BLaER1 (cell line): ENCODE measurements at regions not wholly inside any gene's neighbourhood (a gene's known extent, or its start where the extent isn't known, plus 50 kb on each side); places are given as distances from the start of the nearest gene placed in this dataset.
"Not testable (repeated sequence)": the region's sequence is repeated elsewhere in the genome, so short reads cannot be mapped to it uniquely, and the experiment has no call there.

ENCODE experiments used
- H3K27ac ChIP-seq: shearing (Covaris generic); formaldehyde crosslinking; 2 replicates; pipeline ENCODE4 v1.8.1; 2022
- H3K27me3 ChIP-seq: shearing (Covaris generic); formaldehyde crosslinking; 2 replicates; pipeline ENCODE4 v1.8.1; 2022
- H3K36me3 ChIP-seq: shearing (Covaris generic); formaldehyde crosslinking; 2 replicates; pipeline ENCODE4 v1.8.1; 2022
- H3K4me1 ChIP-seq: shearing (Covaris generic); formaldehyde crosslinking; 2 replicates; pipeline ENCODE4 v1.8.1; 2022
- H3K4me2 ChIP-seq: shearing (Covaris generic); formaldehyde crosslinking; 2 replicates; pipeline ENCODE4 v1.8.1; 2022
- H3K4me3 ChIP-seq: shearing (Covaris generic); formaldehyde crosslinking; 2 replicates; pipeline ENCODE4 v1.8.1; 2022
- H3K9ac ChIP-seq: shearing (Covaris generic); formaldehyde crosslinking; 2 replicates; pipeline ENCODE4 v1.8.1; 2022
- H3K9me3 ChIP-seq: shearing (Covaris generic); formaldehyde crosslinking; 2 replicates; pipeline ENCODE4 v1.8.1; 2022
- H4K20me1 ChIP-seq: shearing (Covaris generic); formaldehyde crosslinking; 2 replicates; pipeline ENCODE4 v1.8.1; 2022
- Cebpa-rat ChIP-seq: shearing (Covaris generic); IDR thresholded peaks from 2 replicates; pipeline ENCODE4 v1.8.1; 2022

DNA sequence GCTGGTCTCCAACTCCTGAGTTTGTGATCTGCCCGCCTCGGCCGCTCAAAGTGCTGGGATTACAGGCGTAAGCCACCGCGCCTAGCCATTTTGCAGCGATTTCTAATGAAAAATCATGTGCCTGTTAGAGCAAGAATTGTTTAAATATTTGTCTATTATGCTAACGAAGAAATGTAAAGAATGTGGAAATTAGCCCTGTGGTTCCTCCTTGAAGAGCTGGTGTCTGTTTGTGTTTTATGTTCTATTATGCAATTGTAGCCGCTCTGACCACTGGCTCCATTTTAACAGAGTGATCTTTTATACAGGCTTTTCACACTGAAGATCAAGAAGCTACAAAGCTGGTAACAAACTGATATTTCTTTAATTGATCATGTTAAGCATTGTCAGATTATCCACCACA lies 217.3 kb downstream of the USP22 start:
- H3K27me3 ChIP-seq, result no peaks in the 10 kb centered on the region
- no peak overlapping the region for H3K4me2 ChIP-seq
- no peak for TF ChIP-seq Cebpa-rat
- no peak overlapping the region for H3K4me3 ChIP-seq
- H3K9ac ChIP-seq, result no peak overlapping the region
- no peaks in the 10 kb centered on the region for H3K36me3 ChIP-seq
- no peaks in the 10 kb centered on the region for H4K20me1 ChIP-seq
- peaks cover 10% of the 10 kb centered on the region for H3K9me3 ChIP-seq
- no peaks in the 10 kb centered on the region for H3K4me1 ChIP-seq
- H3K27ac ChIP-seq, result no peak overlapping the region

DNA sequence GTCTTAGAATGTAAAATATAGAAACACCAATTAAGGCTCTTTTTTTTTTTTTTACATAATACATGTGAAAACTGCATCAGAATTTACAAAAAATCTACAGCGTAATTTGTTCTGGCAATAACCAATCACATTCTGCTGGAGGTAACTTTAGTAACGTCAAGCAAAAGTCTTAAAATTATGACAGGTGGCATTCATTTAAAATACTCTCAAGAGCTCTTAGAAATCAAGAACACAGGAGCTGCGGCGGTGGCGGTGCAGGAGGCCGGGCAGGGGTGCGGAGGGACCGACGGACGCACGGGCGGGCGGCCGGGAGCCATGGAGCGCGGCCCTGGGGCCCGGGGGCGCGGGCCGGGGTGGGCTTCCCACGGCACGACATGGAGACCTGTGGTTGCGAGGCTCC lies 202.4 kb downstream of the USP22 start:
- H3K27ac ChIP-seq, H3K9ac ChIP-seq, H4K20me1 ChIP-seq, H3K4me2 ChIP-seq, H3K4me3 ChIP-seq, H3K9me3 ChIP-seq, H3K4me1 ChIP-seq, H3K27me3 ChIP-seq, H3K36me3 ChIP-seq: not testable (repeated sequence)

GRCh38 chr17:20840987-20841865 lies 201.6 kb downstream of the USP22 start:
- not testable (repeated sequence) for H3K4me3 ChIP-seq, H3K4me1 ChIP-seq, H3K4me2 ChIP-seq, H3K9ac ChIP-seq, H3K36me3 ChIP-seq, H3K27ac ChIP-seq, H4K20me1 ChIP-seq, H3K9me3 ChIP-seq, H3K27me3 ChIP-seq

DNA sequence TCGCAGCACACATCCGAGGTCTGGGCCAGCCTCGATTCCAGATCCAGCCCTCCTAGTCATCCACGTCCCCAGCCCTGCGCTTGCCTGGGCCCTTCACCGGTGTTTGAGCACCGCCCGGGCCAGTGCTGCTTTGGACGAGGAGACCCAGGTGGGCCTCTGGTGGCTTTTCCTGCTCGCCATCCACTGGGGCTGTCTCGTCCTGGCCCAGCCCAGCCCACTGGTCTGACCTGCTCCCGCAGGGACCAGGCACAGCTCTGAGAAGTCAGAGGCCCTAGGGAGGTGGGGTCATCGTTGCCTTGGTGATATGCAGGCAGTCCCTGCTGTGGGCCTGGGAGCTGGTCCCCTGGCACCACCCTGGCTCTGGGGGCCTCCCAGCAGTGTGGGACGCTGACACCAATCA lies 200.8 kb downstream of the USP22 start:
- not testable (repeated sequence) for H3K9me3 ChIP-seq, H3K4me2 ChIP-seq, H3K9ac ChIP-seq, H3K27ac ChIP-seq, H3K4me3 ChIP-seq, H3K36me3 ChIP-seq, H4K20me1 ChIP-seq, H3K27me3 ChIP-seq, H3K4me1 ChIP-seq

- H3K4me3 ChIP-seq, H3K9me3 ChIP-seq, H3K36me3 ChIP-seq, H3K27me3 ChIP-seq, H3K4me1 ChIP-seq, H4K20me1 ChIP-seq, H3K4me2 ChIP-seq, H3K27ac ChIP-seq, H3K9ac ChIP-seq: not testable (repeated sequence)
These were observed 199.6 kb downstream of the USP22 start for GRCh38 chr17:20843261-20843660.

DNA sequence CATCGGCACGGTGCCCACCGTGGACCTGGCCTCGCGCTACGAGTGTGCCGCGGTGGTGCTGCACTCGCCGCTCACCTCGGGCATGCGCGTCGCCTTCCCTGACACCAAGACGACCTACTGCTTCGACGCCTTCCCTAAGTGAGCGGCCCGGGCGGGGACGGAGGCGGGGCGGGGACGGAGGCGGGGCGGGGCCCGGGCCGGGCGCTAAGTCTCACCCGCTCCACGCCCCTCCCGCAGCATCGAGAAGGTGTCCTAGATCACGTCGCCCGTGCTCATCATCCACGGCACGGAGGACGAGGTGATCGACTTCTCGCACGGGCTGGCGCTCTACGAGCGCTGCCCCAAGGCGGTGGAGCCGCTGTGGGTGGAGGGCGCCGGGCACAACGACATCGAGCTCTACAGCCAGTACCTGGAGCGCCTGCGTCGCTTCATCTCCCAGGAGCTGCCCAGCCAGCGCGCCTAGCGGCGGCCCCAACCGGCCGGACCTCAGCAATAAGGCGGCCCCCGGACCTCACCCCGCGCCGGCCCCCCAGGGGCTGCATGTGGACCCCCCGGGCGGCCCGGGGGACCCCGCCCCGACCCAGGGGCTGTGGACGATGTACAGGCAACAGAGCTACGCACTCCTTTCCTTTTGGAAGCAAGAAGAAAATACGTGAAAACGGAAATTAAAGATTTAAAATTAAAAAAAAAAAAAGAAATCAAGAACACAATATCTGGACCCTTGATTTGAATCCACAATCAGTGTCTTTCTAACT lies 198.8 kb downstream of the USP22 start:
- H3K4me1 ChIP-seq, H3K27me3 ChIP-seq, H4K20me1 ChIP-seq, H3K9me3 ChIP-seq, H3K4me3 ChIP-seq, H3K27ac ChIP-seq, H3K4me2 ChIP-seq, H3K36me3 ChIP-seq, H3K9ac ChIP-seq: not testable (repeated sequence)

DNA sequence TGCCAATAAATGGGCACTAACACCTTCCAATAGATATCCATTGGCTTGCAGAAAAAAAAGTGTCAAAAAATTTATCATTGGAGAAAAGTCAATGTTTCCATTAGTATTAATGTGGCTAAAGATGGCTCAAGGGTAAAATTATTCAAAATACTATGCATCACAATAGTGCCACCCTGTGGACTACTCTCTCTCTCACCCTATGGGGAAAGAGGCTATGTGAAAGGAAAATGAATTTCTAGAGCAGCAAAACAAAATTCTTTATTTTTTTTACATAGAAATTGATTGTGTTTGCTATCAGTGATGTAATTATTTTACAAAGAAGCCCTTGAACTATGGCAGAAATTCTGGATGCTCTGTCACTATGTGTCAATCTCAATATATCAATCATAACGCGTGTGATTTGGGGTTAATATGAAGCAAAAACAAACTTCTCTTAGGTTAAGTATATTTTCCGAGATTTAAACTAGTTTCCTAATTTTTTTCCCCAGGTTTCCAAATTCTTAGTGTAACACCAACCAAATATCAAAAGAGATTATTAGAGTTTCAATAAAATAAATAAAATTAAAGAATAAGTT lies 193.9 kb downstream of the USP22 start:
- H3K4me3 ChIP-seq, H3K4me2 ChIP-seq, H3K36me3 ChIP-seq, H3K4me1 ChIP-seq, H3K9ac ChIP-seq, H4K20me1 ChIP-seq, H3K27ac ChIP-seq, H3K9me3 ChIP-seq, H3K27me3 ChIP-seq: not testable (repeated sequence)

DNA sequence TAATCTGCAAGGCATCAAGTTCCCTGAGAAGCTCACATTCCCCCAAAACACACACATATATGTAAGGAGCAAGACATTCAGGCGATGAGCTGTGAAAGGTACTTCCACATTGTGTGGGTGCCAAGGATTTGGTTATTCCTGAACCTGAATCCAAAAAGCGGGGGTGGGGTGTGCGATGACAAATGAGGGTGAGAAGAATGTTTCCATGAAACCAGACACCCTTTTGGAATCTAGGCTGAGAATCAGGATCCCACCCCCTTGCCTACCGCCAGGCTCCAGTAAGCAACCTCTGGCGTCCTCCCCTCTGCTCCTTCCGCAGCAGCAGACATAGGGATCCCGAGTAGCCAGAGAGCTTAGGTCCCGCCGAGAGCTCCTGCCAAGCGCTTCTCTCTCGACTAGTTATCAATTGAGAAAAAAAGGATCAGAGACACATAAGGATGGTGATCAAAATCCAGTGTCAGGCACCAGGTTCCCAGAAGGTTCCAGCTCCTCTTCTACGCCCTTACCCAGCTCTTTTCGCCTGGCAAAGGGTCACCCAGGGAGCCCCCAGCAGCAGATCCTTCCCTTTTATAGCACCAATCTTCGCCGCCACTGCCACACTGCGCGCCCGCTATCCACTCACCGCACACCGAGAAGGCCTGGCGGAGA lies 191.1 kb downstream of the USP22 start:
- peak overlapping the region; percentile 62; the same call in 1 of the 2 replicates for H3K4me2 ChIP-seq
- not testable (repeated sequence) for H3K9ac ChIP-seq

DNA sequence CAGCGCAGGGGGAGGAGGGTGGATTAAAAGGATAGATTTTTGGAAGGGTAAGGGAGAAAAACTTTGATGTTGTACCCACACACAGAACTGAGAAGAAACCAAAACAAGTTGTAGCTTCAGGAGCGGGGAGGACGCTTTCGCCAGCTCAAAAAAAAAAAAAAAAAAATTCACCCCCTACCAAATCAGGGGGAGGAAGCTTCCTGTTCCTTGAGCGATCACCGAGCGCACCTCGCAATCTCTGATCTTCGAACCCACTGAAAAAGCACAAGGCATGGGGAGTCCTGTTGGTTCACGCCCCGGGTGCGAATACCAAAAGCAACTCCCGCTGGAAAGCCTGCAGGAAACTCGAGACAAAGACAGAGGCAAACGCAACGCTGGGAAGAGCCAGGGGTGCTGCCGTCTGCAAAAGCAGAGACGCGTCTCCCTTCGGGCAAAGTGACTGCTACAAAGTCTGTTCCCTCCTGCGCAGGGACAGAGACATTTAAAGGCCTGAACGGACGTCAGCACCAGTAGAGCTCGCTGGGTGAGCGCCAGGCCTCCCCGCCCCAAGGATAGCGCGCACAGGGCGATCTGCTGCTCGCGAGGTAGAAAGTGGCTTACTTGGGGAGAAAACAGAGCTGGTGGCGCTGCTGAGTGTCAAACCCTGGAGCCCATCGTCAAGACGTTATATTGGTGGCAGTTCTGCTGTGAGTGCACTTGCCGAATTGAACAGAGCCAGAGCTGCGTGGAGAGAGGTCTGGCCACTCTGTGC lies 190.4 kb downstream of the USP22 start:
- no peak for TF ChIP-seq Cebpa-rat
- Histone ChIP-seq H3K9me3 (no peaks in the 10 kb centered on the region), H3K27me3 (no peaks in the 10 kb centered on the region; the same call in 1 of the 2 replicates), H3K36me3 (no peaks in the 10 kb centered on the region), H3K4me1 (0 out of 2 replicates have a peak, but pooled peaks cover 5% of the 10 kb centered on the region), H3K9ac (no peak overlapping the region), H3K4me3 (peak overlapping the region; percentile 45), H3K27ac (no peak overlapping the region), H4K20me1 (no peaks in the 10 kb centered on the region), H3K4me2 (peak overlapping the region; percentile 62)

More for the DNA sequence above, 191.1 kb downstream of the USP22 start:
- not testable (repeated sequence) for H3K9me3 ChIP-seq, H3K36me3 ChIP-seq, H3K27ac ChIP-seq, H3K4me3 ChIP-seq, H3K27me3 ChIP-seq, H4K20me1 ChIP-seq, H3K4me1 ChIP-seq
